ENCODE measurements at regions not wholly inside any gene's neighbourhood (a gene's known extent, or its start where the extent isn't known, plus 50 kb on each side); places are given as distances from the start of the nearest gene placed in this dataset.
"Not testable (repeated sequence)": the region's sequence is repeated elsewhere in the genome, so short reads cannot be mapped to it uniquely, and the experiment has no call there.

DNA sequence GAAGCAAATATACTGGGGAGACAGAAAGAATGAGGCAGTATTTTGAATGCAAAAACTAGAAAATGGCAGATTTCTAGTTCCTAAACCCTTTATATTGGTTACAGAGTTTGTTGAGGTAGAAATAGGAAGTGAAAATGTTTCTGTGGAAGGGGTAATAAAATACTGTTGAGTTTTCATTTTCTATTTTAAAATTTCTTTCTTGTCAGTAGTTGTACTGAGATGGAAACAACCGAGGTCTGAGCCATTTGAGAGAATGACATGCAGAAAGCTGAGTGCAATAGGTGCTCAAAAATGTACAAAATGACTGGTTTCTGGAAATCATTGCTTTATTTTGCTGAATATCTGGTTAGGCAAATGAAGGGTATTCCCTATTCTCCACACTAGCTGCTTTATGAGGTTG is 361.4 kb downstream of the CHL1 start:
- TF ChIP-seq, protein P1, sequence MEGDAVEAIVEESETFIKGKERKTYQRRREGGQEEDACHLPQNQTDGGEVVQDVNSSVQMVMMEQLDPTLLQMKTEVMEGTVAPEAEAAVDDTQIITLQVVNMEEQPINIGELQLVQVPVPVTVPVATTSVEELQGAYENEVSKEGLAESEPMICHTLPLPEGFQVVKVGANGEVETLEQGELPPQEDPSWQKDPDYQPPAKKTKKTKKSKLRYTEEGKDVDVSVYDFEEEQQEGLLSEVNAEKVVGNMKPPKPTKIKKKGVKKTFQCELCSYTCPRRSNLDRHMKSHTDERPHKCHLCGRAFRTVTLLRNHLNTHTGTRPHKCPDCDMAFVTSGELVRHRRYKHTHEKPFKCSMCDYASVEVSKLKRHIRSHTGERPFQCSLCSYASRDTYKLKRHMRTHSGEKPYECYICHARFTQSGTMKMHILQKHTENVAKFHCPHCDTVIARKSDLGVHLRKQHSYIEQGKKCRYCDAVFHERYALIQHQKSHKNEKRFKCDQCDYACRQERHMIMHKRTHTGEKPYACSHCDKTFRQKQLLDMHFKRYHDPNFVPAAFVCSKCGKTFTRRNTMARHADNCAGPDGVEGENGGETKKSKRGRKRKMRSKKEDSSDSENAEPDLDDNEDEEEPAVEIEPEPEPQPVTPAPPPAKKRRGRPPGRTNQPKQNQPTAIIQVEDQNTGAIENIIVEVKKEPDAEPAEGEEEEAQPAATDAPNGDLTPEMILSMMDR (conservative IDR thresholded peaks at IDR 0.05) = no peak
- Mint-ChIP-seq H3K27ac (no peak overlapping the region), H3K4me3 (no peak overlapping the region), H3K27me3 (no peaks in the 10 kb centered on the region), H3K4me1 (ENCODE audit: unreplicated experiment) (no peaks in the 10 kb centered on the region), H3K9me3 (no peaks in the 10 kb centered on the region), H3K36me3 (no peaks in the 10 kb centered on the region)
- DNase-seq (ENCODE audit: extremely low spot score, unreplicated experiment) = no peak

DNA sequence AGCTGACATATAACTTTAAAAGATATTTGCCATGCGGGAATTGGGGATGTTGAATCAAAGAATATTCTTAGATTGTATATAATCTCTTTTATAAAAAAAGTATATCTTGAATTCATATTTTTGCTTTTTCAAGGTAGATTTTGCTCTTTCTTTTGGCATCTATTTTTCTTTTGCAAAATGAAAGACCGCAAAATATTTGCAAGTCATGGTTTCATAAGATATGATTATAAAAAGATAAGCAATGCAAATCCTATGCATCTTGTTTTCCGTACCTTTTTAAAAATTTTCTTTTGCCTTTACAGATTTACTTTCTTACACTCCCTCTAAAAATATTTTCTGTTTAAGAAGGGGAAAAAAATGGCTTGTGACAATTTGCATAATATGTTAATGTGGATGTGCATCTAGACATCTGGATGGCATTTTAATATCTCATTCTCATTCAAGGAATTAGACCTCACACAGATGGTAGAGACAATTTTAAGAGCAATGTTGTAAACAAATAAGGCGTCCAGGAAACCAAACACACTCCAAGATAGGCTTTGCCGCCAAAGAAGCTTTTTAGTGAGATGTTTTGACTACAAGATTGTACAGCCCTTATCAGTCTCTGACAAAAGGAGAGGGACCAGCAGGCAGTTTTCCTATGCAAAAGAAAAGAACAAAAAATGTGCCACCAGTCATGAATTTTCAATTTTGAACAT is 371.1 kb downstream of the CHL1 start:
- H3K27ac Mint-ChIP-seq = no peak overlapping the region
- no peaks in the 10 kb centered on the region for H3K9me3 Mint-ChIP-seq
- DNase-seq (ENCODE audit: extremely low spot score, unreplicated experiment) = no peak
- TF ChIP-seq, protein P1 (conservative IDR thresholded peaks at IDR 0.05) = no peak
- H3K27me3 Mint-ChIP-seq = peaks cover 3% of the 10 kb centered on the region
- no peaks in the 10 kb centered on the region for H3K36me3 Mint-ChIP-seq
- H3K4me1 Mint-ChIP-seq (ENCODE audit: unreplicated experiment) = no peaks in the 10 kb centered on the region
- no peak overlapping the region for H3K4me3 Mint-ChIP-seq

DNA sequence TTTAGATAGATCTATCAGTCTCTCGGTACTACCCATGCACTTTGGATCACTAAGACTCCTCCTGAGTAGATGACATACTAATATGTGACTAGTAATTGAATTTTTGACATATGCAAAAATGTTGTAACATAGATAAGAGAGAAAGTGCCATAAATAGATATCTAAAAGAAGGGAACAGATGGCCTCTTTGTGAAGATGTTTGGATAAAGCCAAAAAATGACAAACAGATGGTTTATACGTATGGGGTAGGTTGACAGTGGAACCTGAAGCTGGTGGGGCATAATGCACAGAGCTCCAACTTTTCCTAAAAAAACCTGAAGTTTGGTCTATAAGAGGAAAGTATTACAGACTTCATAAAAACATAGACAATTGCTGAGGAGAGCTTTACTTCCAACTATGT is 383.0 kb downstream of the CHL1 start:
- not testable (repeated sequence) for H3K4me3 Mint-ChIP-seq; H3K4me1 Mint-ChIP-seq (ENCODE audit: unreplicated experiment); H3K9me3 Mint-ChIP-seq; H3K27ac Mint-ChIP-seq; DNase-seq (ENCODE audit: extremely low spot score, unreplicated experiment); H3K36me3 Mint-ChIP-seq; H3K27me3 Mint-ChIP-seq

DNA sequence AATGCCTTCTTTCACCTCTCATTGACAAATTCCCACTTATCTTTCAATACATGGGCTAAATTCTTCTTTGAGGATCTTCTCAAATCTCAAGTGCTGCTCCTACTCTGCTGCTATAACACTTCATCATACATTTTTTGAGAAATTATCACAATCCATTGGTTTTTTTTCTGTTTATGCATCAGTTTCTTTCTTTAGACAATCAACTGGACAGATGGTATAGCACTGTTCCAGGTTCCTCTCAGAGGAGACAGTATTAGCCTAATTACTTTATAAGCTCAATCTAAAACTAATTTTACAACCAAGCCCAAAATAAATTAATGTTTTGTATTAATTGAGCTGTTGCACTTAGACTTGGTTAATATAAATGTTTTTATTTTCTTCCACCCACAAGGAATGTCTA is 392.5 kb downstream of the CHL1 start:
- H3K9me3 Mint-ChIP-seq; H3K4me3 Mint-ChIP-seq; H3K4me1 Mint-ChIP-seq (ENCODE audit: unreplicated experiment); H3K27me3 Mint-ChIP-seq; DNase-seq (ENCODE audit: extremely low spot score, unreplicated experiment); H3K36me3 Mint-ChIP-seq; H3K27ac Mint-ChIP-seq: not testable (repeated sequence)

DNA sequence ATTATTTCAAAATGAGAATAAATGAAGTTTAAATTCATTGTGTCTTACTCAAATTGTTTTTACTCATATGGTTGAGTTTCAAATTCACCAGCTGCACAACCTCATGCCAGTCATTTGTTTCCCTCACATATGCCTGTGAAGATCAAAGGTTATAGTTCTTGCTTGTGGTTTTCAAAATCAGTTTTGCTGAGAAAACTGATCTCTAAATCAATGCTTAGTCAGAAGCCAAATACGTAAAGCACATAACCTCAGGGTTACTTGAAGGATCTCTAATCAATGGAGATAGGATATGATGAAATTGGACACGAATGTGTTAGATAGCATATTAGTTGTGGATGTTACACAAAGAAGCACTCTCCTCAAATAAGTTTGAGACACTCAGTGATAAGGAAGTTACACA is 400.7 kb downstream of the CHL1 start:
- not testable (repeated sequence) for H3K4me1 Mint-ChIP-seq (ENCODE audit: unreplicated experiment); H3K36me3 Mint-ChIP-seq; H3K27me3 Mint-ChIP-seq; DNase-seq (ENCODE audit: extremely low spot score, unreplicated experiment); H3K9me3 Mint-ChIP-seq; H3K27ac Mint-ChIP-seq; H3K4me3 Mint-ChIP-seq

DNA sequence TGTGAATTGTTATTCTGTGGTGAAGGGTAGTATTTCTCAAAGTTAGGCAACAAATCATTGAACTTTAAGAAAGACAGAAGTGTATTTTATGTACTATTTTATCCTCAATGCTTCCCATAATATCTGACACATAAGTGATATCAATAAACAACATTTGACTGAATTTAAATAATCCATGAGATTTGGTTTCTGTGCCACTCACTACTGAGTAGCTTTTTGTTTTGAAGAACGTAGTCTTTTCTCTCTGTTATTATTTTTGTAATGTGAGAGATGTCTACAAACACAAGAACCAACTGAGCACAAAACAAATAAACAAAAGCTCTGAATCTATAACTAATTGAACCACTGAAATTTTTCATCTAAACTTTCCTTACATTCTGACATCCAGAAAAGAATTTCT is 401.2 kb downstream of the CHL1 start:
- H3K9me3 Mint-ChIP-seq = not testable (repeated sequence)

DNA sequence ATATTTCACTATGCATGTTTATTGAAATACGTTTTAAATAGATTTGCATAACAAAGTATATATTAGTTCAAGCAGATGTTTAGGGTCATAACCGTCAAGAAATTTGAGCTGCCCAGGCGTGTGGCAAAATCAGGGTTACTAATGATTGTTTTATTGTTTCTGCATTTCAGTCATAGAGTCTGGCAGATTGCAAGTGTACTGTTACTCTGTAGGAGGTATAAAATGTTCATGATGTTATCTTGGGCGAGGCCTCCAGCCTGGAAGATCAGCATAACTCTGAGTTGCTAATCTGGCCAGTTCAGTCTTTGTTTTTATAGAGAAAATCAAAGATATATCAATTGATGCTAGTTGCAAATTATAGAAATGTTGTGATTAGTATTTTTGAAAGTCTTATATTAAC is 410.9 kb downstream of the CHL1 start:
- not testable (repeated sequence) for H3K4me1 Mint-ChIP-seq (ENCODE audit: unreplicated experiment); H3K9me3 Mint-ChIP-seq; DNase-seq (ENCODE audit: extremely low spot score, unreplicated experiment); H3K27ac Mint-ChIP-seq; H3K4me3 Mint-ChIP-seq; H3K27me3 Mint-ChIP-seq; H3K36me3 Mint-ChIP-seq

More for the DNA sequence above, 401.2 kb downstream of the CHL1 start:
- not testable (repeated sequence) for H3K27ac Mint-ChIP-seq; H3K27me3 Mint-ChIP-seq; H3K4me3 Mint-ChIP-seq; H3K4me1 Mint-ChIP-seq (ENCODE audit: unreplicated experiment); DNase-seq (ENCODE audit: extremely low spot score, unreplicated experiment); H3K36me3 Mint-ChIP-seq

DNA sequence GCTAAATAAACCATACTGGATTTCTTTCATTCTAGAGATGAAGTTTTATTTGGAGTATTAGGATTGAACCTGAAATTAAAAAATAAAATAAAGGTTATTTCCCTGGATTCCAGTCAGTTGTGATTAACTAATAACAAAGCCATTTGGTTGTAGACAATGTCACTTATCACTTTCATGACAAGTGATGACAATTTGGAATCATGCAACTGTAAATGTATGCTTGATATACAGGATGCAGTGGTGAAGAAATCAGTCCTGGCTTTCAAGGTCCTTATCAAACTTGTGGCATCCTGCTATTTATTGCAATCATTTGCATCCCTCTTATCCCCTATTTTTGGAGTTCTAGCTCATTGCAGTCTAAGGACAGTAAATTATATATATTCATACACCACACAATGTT is 425.2 kb downstream of the CHL1 start:
- Mint-ChIP-seq H3K27me3 (no peaks in the 10 kb centered on the region), H3K9me3 (no peaks in the 10 kb centered on the region), H3K27ac (no peak overlapping the region), H3K4me1 (ENCODE audit: unreplicated experiment) (no peaks in the 10 kb centered on the region), H3K4me3 (no peak overlapping the region), H3K36me3 (no peaks in the 10 kb centered on the region)
- TF ChIP-seq, protein P1 (conservative IDR thresholded peaks at IDR 0.05) = no peak
- DNase-seq (ENCODE audit: extremely low spot score, unreplicated experiment) = no peak

All from type B pancreatic cell (in vitro differentiated cells).